RPMI8226 (cell line): ENCODE measurements at regions not wholly inside any gene's neighbourhood (a gene's known extent, or its start where the extent isn't known, plus 50 kb on each side); places are given as distances from the start of the nearest gene placed in this dataset.
"Not testable (repeated sequence)": the region's sequence is repeated elsewhere in the genome, so short reads cannot be mapped to it uniquely, and the experiment has no call there.

Source experiments
- DNase-seq: peaks from one replicate; pipeline ENCODE4 v3.0.0-alpha.2; 2015

GRCh38 chr7:91790646-91791045, 89.9 kb downstream of the MTERF1 start:
- not testable (repeated sequence) for DNase-seq

- no peak for DNase-seq
These were observed 84.4 kb downstream of the MTERF1 start for GRCh38 chr7:91796122-91796521.

DNA sequence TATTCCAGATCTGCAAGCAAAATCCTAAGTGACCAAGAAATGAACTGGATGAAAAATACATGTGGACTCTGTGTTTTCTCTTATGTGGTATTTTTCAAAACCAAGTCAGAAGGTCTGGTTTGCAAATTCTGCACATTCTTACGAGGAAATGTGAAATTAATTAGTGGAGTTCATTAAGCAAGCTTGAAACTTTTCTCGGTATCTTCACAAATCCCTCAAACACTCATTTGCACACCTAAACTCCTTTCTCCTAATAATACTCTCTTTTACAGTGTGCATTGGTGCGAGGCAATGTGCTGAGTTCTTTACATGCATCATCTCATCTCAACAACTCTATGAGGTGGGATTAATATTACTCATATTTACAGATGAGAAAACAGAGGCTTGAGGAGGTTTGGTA, 82.1 kb downstream of the MTERF1 start:
- DNase-seq: no peak

DNA sequence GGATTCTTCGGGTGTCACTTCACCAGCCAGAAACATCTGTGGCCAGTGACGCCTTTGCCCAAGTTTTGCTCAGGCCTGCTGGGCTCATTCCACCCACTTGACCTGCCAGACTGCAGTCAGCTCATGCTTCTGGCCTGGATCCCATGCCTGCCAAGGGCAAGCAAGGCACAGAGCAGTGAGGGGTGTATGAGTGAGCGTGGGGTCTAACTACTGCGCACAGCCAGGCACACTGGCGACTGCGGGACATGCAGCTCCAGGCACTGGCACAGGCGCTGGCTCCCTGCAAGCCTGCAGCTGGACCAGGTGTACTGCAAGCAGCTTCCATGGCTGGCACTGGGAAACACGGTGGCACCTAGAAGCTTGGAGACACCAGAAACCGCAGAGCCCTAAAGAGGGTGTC, 80.1 kb downstream of the MTERF1 start:
- DNase-seq: no peak

- DNase-seq: no peak
These were observed 79.0 kb downstream of the MTERF1 start for GRCh38 chr7:91801331-91801983.

DNA sequence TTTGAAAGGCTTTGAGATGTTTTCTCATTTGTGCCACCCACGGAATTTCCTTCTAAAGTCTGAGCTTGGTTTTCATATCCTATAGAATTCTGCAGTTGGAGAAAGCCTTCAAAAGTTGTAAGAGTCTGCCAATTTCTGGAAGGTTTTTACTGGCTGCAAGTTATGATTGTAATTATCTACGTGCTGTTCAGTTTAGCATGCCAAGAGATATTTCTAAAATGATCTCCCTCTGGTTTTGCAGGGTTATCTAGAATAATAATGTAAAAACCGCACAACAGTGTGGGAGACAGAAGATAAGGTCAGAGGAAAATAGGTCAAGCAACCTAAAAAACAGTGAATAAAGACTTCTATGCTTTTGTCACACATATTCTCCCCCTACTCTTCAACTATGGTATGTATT, 69.3 kb downstream of the MTERF1 start:
- no peak for DNase-seq

- DNase-seq: no peak
These were observed 68.9 kb downstream of the MTERF1 start for GRCh38 chr7:91811641-91812040.

GRCh38 chr7:91812388-91812787, 68.1 kb downstream of the MTERF1 start:
- DNase-seq: no peak

GRCh38 chr7:91814189-91814588, 66.3 kb downstream of the MTERF1 start:
- DNase-seq: no peak
